NCI-H748 treated with DMSO at 0.1 percent for 48 hours (cell line): ENCODE measurements at regions not wholly inside any gene's neighbourhood (a gene's known extent, or its start where the extent isn't known, plus 50 kb on each side); places are given as distances from the start of the nearest gene placed in this dataset.
"Not testable (repeated sequence)": the region's sequence is repeated elsewhere in the genome, so short reads cannot be mapped to it uniquely, and the experiment has no call there.

Source experiments
- DNase-seq: peaks from one replicate; lab custom pipeline; 2025; lab: John Stamatoyannopoulos, UW

GRCh38 chr2:156254637-156255067 is 77.9 kb downstream of the NR4A2 start:
- DNase-seq, result peak; percentile 34

GRCh38 chr2:156253765-156254164 is 78.8 kb downstream of the NR4A2 start:
- DNase-seq, result no peak

GRCh38 chr2:156242874-156243273 is 89.6 kb downstream of the NR4A2 start:
- DNase-seq, result no peak

GRCh38 chr2:156237558-156237957 is 95.0 kb downstream of the NR4A2 start:
- no peak for DNase-seq

GRCh38 chr2:156229724-156230362 is 102.7 kb downstream of the NR4A2 start:
- no peak for DNase-seq

- DNase-seq, result not testable (repeated sequence)
These were observed 109.2 kb downstream of the NR4A2 start for GRCh38 chr2:156223328-156223727.

- DNase-seq, result no peak
These were observed 110.8 kb downstream of the NR4A2 start for GRCh38 chr2:156221703-156222102.

- DNase-seq, result no peak
These were observed 112.9 kb downstream of the NR4A2 start for GRCh38 chr2:156219491-156220100.

GRCh38 chr2:156215656-156216055 is 116.9 kb downstream of the NR4A2 start:
- DNase-seq, result no peak

- no peak for DNase-seq
These were observed 121.2 kb downstream of the NR4A2 start for GRCh38 chr2:156211318-156211717.

GRCh38 chr2:156206355-156206754 is 126.2 kb downstream of the NR4A2 start:
- no peak for DNase-seq

GRCh38 chr2:156199588-156199987 is 132.9 kb downstream of the NR4A2 start:
- DNase-seq, result no peak

GRCh38 chr2:156196031-156196430 is 136.5 kb downstream of the NR4A2 start:
- no peak for DNase-seq

GRCh38 chr2:156192468-156192867 is 140.1 kb downstream of the NR4A2 start:
- DNase-seq, result no peak

- no peak for DNase-seq
These were observed 141.0 kb downstream of the NR4A2 start for GRCh38 chr2:156191527-156191926.

GRCh38 chr2:156190517-156190916 is 142.0 kb downstream of the NR4A2 start:
- DNase-seq, result peak; percentile 45

- DNase-seq, result no peak
These were observed 142.9 kb downstream of the NR4A2 start for GRCh38 chr2:156189584-156189983.

GRCh38 chr2:156189143-156189542 is 143.4 kb downstream of the NR4A2 start:
- DNase-seq, result peak; percentile 89

- peak; percentile 88 for DNase-seq
These were observed 150.4 kb downstream of the NR4A2 start for GRCh38 chr2:156182132-156182531.

GRCh38 chr2:156181208-156181607 is 151.3 kb downstream of the NR4A2 start:
- DNase-seq, result peak; percentile 38

GRCh38 chr2:156177654-156178053 is 154.9 kb downstream of the NR4A2 start:
- DNase-seq, result no peak

- DNase-seq, result no peak
These were observed 156.6 kb downstream of the NR4A2 start for GRCh38 chr2:156175946-156176345.

GRCh38 chr2:156170929-156171328 is 161.6 kb downstream of the NR4A2 start:
- DNase-seq, result no peak

- DNase-seq, result no peak
These were observed 166.8 kb downstream of the NR4A2 start for GRCh38 chr2:156165742-156166141.
